Right ventricle myocardium superior (tissue), 1 donor: ENCODE measurements at regions not wholly inside any gene's neighbourhood (a gene's known extent, or its start where the extent isn't known, plus 50 kb on each side); places are given as distances from the start of the nearest gene placed in this dataset.
A peak's percentile ranks its signal among the peaks of the same experiment; 100 is the strongest.
"Not testable (repeated sequence)": the region's sequence is repeated elsewhere in the genome, so short reads cannot be mapped to it uniquely, and the experiment has no call there.

Experiments used
- ATAC-seq: fragments of 200-7000 bp; cut with Tn5 transposase; one replicate; pipeline ENCODE4 v1.9.1; 2020; ENCODE audit warnings: mild to moderate bottlenecking; ENCODE audit not compliant: poor library complexity
- DNase-seq: peaks from one replicate; pipeline ENCODE4 v3.0.0-alpha.2; 2020
- intact Hi-C: fragments of 100-400 bp; cut with DNase I; formaldehyde crosslinking; loops from one replicate; pipeline ENCODE4 v1.11.2; 2022
- donor health status: DM: no; HTN: yes; CAD: no; lungs with severe emphysema.

DNA sequence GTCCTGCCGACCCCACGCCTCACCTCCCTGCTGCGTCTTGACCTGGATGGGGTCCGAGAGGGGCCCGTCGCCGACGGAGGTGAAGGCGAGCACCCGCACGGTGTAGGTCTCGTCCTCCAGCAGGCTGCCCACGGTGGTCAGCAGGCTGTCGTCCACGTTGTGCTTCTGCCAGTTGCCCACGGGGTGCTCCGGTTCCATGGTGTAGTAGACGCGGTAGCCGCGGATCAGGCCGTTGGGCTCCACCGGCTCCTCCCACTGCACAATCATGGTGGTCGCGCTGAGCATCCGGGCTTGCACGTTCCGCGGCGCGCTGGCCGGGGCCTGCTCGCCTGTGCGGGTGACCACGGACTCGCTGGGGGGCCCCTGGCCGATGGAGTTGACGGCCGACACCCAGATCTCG is 96.7 kb downstream of the PTPRS start:
- ATAC-seq = no peak
- no peak for DNase-seq
- intact Hi-C loops = no loop called here

DNA sequence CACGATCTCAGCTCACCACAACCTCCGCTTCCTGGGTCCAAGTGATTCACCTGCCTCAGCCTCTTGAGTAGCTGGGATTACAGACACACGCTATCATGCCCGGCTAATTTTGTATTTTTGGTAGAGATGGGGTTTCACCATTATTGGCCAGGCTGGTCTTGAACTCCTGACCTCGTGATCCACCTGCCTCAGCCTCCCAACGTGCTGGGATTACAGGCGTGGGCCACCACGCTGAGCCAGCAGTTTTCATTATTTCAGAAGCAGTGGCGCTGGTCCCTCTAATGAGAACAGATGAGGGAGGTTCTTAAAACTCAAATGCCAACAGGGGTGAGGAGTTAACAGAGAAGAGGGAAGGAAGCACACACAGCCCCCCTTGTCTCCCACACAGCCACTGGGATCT is 98.7 kb downstream of the PTPRS start:
- DNase-seq, intact Hi-C loops, ATAC-seq: not testable (repeated sequence)

- ATAC-seq (no peak), DNase-seq (no peak)
Observed at GRCh38 chr19:5240011-5240410, 100.6 kb downstream of the PTPRS start.

DNA sequence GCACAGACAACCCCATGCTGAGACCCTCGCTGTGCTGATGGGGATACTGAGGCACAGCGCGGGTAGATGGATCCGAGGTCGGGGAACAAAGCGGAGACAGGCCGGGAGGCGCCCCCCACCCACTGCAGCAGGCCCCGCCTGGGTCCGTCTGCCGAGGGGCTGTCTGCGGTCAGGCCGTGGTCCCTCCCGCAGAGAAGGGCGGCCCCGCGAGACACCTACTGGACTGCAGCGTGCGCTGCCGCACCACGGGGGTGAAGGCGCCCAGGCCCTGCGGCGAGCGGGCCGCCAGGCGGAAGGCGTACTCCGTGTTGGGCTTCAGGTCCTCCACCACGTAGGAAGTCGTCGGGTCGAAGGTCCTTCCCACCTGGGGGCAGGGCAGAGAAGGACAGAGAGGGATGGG is 101.9 kb downstream of the PTPRS start:
- DNase-seq (no peak), ATAC-seq (no peak)
- intact Hi-C loops = no loop called here

More at GRCh38 chr19:5240011-5240410, 100.6 kb downstream of the PTPRS start:
- intact Hi-C loops = no loop called here

DNA sequence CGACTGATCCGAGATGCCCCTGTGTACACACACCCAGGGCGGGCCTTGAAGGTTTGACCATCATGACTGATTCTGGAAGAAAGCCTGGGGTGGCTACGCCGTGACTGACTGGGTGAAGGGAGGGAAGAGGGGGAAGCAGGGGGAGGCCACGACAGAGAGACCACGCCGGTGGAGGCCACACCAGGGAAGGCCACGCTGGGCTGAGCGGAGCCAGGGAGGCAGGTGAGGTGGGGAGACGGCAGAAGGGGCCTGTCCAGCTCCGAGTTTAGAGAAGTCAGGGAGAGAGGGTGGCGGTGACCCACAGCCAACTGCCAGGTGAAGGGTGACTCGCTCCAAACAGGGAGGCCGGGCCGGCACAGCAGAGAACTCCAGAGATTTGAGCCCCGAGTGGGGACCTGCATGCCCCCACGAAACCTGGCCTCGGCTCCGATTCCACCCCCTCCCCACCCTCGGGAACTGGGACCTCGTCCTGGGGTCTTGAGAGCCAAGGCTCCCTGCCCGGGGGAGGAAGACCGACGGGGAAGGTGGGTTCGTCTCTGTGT is 102.6 kb downstream of the PTPRS start:
- no peak for DNase-seq
- ATAC-seq = no peak
- intact Hi-C loops = no loop called here

GRCh38 chr19:5237190-5237780 is 103.3 kb downstream of the PTPRS start:
- DNase-seq = no peak
- no peak for ATAC-seq
- intact Hi-C loops = no loop called here

DNA sequence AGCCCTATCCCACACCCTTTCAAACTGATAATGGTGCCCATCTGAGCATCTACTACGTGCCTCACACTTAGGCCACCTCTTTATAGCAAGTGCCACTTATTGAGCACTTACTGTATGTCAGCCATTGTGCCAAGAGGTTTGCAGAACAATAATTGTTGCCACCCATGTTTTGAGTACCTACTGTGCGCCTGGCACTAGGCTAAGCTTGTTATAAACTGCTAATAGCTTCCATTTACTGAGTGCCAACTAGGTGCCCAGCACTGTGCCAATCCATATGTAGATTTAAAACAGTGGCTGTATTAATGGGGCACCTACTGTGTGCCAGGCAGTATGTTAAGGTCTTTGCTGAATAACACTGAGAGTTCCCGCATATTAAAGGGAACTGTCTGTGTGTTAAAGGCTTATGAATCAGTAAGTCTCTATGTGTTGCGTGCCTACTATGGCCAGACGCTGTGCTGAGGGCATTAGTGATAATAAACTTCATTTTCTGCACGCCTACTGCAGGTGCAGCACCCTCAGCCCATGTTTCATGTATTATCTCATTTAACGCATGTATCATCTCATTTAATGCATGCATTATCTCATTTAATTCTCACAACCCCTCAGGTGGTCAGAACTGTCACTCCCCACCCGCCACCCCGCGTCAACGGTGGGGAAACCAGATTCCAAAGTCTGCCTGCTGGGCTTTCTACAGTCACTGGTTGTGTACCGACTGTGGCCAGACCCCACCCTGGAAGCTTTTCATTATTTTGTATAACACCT is 105.0 kb downstream of the PTPRS start:
- intact Hi-C loops = no loop called here
- DNase-seq = no peak
- ATAC-seq = no peak

- DNase-seq (no peak), ATAC-seq (no peak)
- intact Hi-C loops = no loop called here
Observed at GRCh38 chr19:5234412-5234811, 106.2 kb downstream of the PTPRS start.

GRCh38 chr19:5232798-5233505 is 107.7 kb downstream of the PTPRS start:
- no peak for DNase-seq
- ATAC-seq = no peak
- intact Hi-C loops = no loop called here

- DNase-seq (no peak), ATAC-seq (no peak)
- intact Hi-C loops = no loop called here
Observed at GRCh38 chr19:5231857-5232678, 108.5 kb downstream of the PTPRS start.

DNA sequence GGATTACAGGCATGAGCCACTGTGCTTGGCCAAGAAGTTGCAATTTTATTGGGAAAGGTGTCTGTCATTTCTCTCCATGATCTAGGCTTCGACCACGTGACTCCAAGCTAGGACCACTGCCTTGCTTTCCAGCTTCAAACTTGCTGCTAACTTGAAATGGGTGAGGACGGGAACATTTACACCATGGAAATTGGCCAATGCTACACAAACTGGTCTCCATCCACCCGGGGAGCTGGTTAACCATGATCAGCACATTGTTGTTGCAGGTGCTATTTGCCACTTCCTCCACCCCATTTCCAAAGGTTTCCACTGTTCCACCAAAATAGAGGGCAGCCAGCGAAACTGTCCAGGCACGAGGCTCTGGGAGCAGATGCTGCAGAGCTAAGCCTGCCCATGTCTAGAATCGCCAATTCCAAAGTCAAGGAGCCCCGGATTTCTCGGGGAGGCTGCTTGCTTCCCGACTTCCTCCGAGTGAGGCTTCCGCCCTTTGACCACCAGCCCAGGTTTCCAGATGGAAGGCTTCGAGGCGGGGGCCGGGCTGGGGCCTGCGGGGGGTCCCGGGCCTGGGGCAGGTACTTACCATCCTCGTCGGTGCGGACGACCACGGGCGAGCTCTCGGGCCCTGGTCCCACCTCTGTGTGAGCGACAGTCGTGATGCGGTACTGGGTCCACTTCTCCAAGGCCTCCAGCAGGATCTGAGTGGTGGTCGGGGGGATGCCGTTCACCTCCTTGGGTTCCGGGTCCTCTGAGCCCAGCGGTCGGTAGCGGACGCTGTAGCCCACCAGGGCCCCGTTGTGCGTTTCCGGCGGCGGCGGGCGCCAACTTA is 109.7 kb downstream of the PTPRS start:
- intact Hi-C loops = no loop called here
- no peak for ATAC-seq
- no peak for DNase-seq

DNA sequence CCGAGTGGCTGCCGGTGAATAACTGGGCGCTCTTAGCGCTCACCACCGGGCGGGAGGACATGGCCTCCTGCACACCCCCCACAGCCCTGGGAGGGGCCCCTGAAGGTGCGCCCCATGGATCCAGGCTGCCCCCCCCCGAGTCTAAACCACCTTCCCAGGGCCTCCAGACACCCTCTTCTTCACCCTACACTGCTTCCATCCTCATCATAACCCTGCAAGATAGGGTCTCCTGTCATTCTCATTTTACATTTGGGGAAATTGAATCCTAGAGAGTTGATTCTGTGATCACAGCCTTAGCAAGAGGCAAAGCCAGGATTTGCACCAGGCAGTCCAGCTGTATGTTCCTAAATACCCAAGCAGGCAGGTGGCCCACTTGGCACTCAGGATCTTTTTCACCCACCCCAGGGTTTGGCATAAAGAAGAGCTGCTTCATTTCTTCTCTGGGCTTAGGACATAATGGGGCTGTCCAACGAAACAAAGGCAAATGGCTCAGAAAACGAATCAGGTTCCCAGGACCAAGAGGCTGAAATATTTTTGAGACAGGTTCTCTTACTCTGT is 110.8 kb downstream of the PTPRS start:
- ATAC-seq (no peak), DNase-seq (no peak)
- intact Hi-C loops = no loop called here

GRCh38 chr19:5228932-5229777 is 111.5 kb downstream of the PTPRS start:
- ATAC-seq = peak; percentile 55
- DNase-seq = no peak
- intact Hi-C loops = no loop called here

DNA sequence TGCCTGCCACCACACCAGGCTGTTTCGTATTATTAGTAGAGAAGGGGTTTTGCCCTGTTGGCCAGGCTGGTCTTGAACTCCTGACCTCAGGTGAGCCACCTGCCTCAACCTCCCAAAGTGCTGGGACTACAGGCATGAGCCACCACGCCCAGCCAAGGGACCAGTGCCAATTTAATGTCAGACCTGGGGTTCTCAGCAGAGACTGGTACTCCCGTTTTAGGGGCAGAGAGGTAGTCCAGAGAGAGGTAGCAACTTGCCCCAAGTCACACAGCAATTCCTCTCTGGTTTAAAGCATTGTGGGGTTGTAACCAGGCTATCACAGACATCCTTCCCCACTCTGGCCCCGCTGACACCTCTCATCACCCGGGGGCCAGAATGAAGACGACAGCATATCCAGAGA is 112.1 kb downstream of the PTPRS start:
- ATAC-seq (no peak), DNase-seq (no peak)
- intact Hi-C loops = no loop called here

- ATAC-seq (no peak), DNase-seq (no peak)
- intact Hi-C loops = no loop called here
Observed at GRCh38 chr19:5225486-5226345, 114.9 kb downstream of the PTPRS start.

DNA sequence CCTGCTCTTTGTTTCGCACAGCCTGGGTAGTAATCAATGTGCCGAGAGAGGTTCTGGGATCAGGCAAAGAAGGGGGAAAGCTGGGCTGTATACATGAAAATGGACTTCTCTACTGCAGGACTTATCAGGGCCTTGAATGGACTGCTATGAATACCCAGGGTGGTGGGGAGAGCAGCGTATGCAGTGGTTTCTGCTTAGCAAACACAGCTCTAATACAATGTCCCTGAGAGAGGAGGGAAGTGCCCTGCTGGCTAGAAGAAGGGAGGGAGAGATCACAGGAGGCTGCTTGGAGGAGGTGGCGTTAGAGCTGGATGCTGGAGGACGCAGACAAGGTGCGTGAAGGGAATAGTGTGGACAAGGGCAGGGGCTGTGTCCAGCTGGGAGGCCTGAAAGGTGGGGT is 116.1 kb downstream of the PTPRS start:
- intact Hi-C loops = no loop called here
- DNase-seq = no peak
- ATAC-seq = no peak
